ENCODE measurements at regions not wholly inside any gene's neighbourhood (a gene's known extent, or its start where the extent isn't known, plus 50 kb on each side); places are given as distances from the start of the nearest gene placed in this dataset.

GRCh38 chr12:58087423-58088127 lies 146.2 kb downstream of the ATP23 start:
- no peaks in the 10 kb centered on the region for H3K36me3 ChIP-seq
- no peak overlapping the region for H3K4me3 ChIP-seq
- DNase-seq: no peak
- TF ChIP-seq POLR2A (IDR thresholded peaks at IDR 0.05): no peak
- TF ChIP-seq CTCF (IDR thresholded peaks at IDR 0.05): no peak
- intact Hi-C loops (cut with DNase I): no loop called here
- H3K27ac ChIP-seq: no peak overlapping the region
- H3K27me3 ChIP-seq: no peaks in the 10 kb centered on the region
- 66 to 69% methylated on average over 8 to 11 of the region's 11 CpGs for WGBS, 2 donors
- H3K9me3 ChIP-seq: no peaks in the 10 kb centered on the region
- H3K4me1 ChIP-seq: no peaks in the 10 kb centered on the region

GRCh38 chr12:58089588-58089987 lies 148.2 kb downstream of the ATP23 start:
- Histone ChIP-seq H3K9me3 (no peaks in the 10 kb centered on the region), H3K4me3 (no peak overlapping the region), H3K36me3 (no peaks in the 10 kb centered on the region), H3K27me3 (no peaks in the 10 kb centered on the region), H3K4me1 (peaks cover 0 to 2% (median 0%) of the 10 kb centered on the region in 3 donors), H3K27ac (no peak overlapping the region)
- DNase-seq: no peak
- TF ChIP-seq CTCF (IDR thresholded peaks at IDR 0.05) (no peak), POLR2A (IDR thresholded peaks at IDR 0.05) (no peak)
- intact Hi-C loops (cut with DNase I): no loop called here
- WGBS, 2 donors: 47 to 51% methylated on average over 3 of the region's 3 CpGs

GRCh38 chr12:58090685-58091084 lies 149.3 kb downstream of the ATP23 start:
- Histone ChIP-seq H3K4me1 (peaks cover 0 to 10% (median 0%) of the 10 kb centered on the region in 3 donors), H3K4me3 (no peak overlapping the region), H3K36me3 (no peaks in the 10 kb centered on the region), H3K9me3 (no peaks in the 10 kb centered on the region), H3K27me3 (no peaks in the 10 kb centered on the region), H3K27ac (no peak overlapping the region)
- WGBS, 2 donors: 74 to 87% methylated on average over 5 of the region's 5 CpGs
- intact Hi-C loops (cut with DNase I): no loop called here
- DNase-seq: no peak
- no peak for TF ChIP-seq POLR2A (IDR thresholded peaks at IDR 0.05)

- Histone ChIP-seq H3K4me1 (peaks cover 0 to 10% (median 0%) of the 10 kb centered on the region in 3 donors), H3K36me3 (no peaks in the 10 kb centered on the region), H3K27me3 (no peaks in the 10 kb centered on the region), H3K27ac (no peak overlapping the region), H3K4me3 (no peak overlapping the region), H3K9me3 (no peaks in the 10 kb centered on the region)
- no peak for DNase-seq
- TF ChIP-seq POLR2A (IDR thresholded peaks at IDR 0.05) (no peak), CTCF (IDR thresholded peaks at IDR 0.05) (no peak)
- intact Hi-C loops (cut with DNase I): no loop called here
- 31 to 38% methylated on average over 1 of the region's 1 CpG for WGBS, 2 donors
Measured at GRCh38 chr12:58095002-58095401, 153.6 kb downstream of the ATP23 start.

GRCh38 chr12:58097741-58098140 lies 156.4 kb downstream of the ATP23 start:
- WGBS, 2 donors: 87 to 100% methylated on average over 3 of the region's 3 CpGs
- peaks cover 0 to 10% (median 0%) of the 10 kb centered on the region in 3 donors for H3K4me1 ChIP-seq
- DNase-seq: no peak
- peaks cover 0 to 8% (median 0%) of the 10 kb centered on the region in 3 donors for H3K9me3 ChIP-seq
- H3K36me3 ChIP-seq: no peaks in the 10 kb centered on the region
- no peak for TF ChIP-seq CTCF (IDR thresholded peaks at IDR 0.05)
- TF ChIP-seq POLR2A (IDR thresholded peaks at IDR 0.05): no peak
- no peak overlapping the region for H3K4me3 ChIP-seq
- no peaks in the 10 kb centered on the region for H3K27me3 ChIP-seq
- intact Hi-C loops (cut with DNase I): no loop called here
- H3K27ac ChIP-seq: no peak overlapping the region

All from esophagus squamous epithelium (tissue), 5 donors.